Choroid plexus epithelial cell (primary cell): ENCODE measurements at regions not wholly inside any gene's neighbourhood (a gene's known extent, or its start where the extent isn't known, plus 50 kb on each side); places are given as distances from the start of the nearest gene placed in this dataset.

Source experiments
- DNase-seq: peaks from one replicate; pipeline ENCODE4 v3.0.0-alpha.2; 2010; ENCODE audit warnings: low read depth
- H3K4me3 ChIP-seq: 2 replicates; pipeline ENCODE4 v1.5.1; 2011; ENCODE audit warnings: low read depth, mild to moderate bottlenecking, control low read depth, low read length, moderate library complexity
- TF ChIP-seq, protein P1 (sequence below): conservative IDR thresholded peaks from 2 replicates; pipeline ENCODE4 v1.5.1; 2011; ENCODE audit warnings: low read depth, mild to moderate bottlenecking, control low read depth, inconsistent platforms, low read length, moderate library complexity

DNA sequence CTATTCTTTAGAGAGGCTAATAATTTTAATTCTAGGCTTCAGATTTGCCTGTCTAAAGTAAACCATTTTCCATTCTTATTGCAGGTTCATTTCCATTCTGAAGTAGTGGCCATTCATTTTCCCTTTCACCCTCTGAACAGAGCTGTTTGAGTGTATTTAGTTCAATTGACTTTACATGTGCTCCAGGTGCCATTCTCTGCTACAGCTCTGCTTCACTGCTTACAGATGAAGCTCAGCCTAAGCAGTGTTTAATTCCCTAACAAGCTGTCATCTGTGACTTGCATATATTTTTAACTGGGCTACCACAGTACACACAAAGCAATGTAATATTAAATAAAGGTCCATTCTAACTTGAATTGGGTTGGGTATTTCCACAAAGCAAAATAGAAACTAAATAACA is 1031.6 kb downstream of the KCNT2 start:
- TF ChIP-seq, protein P1, sequence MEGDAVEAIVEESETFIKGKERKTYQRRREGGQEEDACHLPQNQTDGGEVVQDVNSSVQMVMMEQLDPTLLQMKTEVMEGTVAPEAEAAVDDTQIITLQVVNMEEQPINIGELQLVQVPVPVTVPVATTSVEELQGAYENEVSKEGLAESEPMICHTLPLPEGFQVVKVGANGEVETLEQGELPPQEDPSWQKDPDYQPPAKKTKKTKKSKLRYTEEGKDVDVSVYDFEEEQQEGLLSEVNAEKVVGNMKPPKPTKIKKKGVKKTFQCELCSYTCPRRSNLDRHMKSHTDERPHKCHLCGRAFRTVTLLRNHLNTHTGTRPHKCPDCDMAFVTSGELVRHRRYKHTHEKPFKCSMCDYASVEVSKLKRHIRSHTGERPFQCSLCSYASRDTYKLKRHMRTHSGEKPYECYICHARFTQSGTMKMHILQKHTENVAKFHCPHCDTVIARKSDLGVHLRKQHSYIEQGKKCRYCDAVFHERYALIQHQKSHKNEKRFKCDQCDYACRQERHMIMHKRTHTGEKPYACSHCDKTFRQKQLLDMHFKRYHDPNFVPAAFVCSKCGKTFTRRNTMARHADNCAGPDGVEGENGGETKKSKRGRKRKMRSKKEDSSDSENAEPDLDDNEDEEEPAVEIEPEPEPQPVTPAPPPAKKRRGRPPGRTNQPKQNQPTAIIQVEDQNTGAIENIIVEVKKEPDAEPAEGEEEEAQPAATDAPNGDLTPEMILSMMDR: no peak
- no peak for DNase-seq
- H3K4me3 ChIP-seq: no peak overlapping the region

DNA sequence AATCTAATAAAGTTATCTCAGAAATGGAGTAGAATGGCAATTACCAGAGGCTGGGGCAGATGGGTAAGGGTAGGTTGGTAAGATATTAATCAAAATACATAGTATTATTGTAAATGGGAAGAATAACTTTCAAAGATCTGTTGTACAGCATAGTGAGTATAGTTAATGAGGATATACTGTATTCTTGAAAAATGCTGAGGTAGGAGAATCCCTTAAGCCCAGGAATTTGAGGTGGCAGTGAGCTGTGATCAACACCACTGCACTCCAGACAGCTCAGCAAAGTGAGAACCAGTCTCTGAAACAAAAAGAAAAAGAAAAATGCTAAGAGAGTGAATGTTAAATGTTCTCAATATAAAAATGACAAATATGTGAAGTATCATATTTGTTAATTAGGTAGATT is 1033.7 kb downstream of the KCNT2 start:
- TF ChIP-seq, protein P1: no peak
- DNase-seq: no peak
- no peak overlapping the region for H3K4me3 ChIP-seq

DNA sequence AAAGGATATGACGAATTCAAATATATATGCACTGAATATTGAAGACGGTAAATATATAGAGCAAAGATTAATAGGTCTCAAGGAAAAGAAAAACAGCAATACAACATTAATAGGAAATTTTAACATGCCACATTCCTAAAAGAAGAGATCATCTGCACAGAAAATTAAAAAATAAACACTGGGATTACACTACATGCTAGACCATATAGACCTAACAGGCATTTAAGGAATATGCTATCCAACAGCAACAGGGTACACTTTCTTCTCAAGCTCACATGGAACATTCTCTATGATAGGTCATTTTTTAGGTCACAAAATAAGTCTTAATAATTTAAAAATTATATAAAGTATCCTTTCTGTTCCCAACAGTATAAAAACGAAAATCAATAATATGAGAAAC is 1038.3 kb downstream of the KCNT2 start:
- TF ChIP-seq, protein P1: no peak
- DNase-seq: peak; percentile 6
- H3K4me3 ChIP-seq: no peak overlapping the region

DNA sequence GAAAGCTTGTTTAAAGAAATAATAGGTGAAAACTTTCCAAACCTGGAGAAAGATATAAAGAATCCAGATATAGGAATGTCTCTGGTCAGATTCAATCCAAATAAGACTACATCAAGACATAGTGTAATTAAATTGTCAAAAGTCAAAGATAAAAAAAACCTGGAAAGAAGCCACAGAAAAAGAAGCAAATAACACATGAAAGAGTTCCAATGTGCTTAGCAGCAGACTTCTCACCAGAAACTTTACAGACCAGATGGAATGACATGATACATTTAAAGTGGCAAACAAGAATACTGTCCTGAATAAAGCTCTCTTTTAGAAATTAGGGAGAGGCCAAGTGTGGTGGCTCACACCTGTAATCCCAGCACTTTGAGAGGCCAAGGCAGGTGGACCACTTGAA is 1039.9 kb downstream of the KCNT2 start:
- DNase-seq: peak; percentile 3
- no peak overlapping the region for H3K4me3 ChIP-seq
- TF ChIP-seq, protein P1: no peak

DNA sequence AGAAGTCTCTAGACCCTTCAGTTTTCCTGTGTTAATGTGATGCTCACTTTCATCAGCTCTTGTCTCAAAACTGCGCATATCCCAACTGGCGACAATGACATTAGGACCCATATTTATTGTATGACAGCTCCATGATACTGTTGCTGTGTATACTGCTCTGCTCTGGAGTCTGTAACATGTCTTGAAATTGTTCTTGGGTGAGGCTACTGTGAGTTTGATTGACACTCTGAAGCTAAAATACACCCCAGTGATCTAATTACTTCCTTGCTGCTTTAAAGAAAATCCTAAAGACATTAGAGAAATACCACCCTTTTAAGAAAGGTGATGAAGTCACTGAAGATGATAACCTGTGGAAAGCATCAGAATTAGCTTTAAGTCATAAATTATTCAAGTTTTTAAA is 1046.2 kb downstream of the KCNT2 start:
- no peak for DNase-seq
- TF ChIP-seq, protein P1: no peak
- no peak overlapping the region for H3K4me3 ChIP-seq

DNA sequence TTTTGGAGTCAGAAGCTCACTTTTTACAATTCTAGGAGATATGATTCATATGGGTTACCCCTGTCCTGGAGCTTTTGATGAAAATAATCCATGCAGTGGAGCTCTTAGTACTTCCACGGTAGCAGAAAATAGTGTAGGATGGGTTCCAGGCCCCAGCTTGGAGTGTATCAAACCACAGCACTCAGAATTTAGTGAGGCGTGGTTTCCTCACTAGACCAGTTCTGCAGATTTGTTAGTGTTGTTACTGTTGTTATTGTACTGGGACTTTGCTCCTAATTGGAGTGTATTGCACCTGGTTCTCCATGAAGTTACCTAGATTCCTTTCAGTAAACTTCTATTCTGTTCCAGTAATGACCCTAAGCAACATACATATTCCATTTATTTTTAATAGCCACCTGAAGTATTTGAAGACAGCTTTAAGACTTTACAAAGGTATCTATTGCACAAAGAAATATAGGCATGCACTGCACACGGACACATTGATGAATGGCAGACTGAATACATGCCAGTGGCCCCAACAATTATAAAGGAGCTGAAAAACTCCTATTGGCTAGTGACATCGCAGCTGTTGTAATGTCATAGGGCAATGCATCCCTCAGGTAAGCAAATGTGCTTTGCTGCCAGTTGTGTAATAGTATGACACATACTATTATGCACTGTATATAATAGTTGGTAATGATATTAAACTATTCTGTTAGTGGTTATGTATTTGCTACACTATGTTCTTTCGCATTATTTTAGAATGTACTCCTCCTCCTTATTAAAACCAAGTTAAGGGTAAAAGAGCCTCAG is 1058.0 kb downstream of the KCNT2 start:
- no peak for DNase-seq
- TF ChIP-seq, protein P1: no peak
- no peak overlapping the region for H3K4me3 ChIP-seq

DNA sequence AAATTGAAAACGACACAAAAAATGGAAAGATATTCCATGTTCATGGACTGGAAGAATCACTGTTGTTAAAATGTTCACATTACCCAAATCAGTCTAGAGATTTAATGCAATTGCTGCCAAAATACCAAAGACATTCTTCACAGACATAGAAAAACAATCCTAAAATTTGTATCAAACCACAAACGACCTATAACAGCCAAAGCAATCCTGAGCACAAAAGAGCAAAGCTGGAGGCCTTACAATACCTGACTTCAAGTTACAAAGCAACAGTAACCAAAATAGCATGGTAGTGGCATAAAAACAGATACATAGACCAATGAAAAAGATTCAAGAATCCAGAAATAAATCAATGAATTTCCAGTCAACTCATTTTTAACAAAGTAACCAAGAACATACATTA is 1077.3 kb downstream of the KCNT2 start:
- DNase-seq: peak; percentile 56
- H3K4me3 ChIP-seq: no peak overlapping the region
- TF ChIP-seq, protein P1: no peak
